Esophagus squamous epithelium (tissue), 5 donors: ENCODE measurements at regions not wholly inside any gene's neighbourhood (a gene's known extent, or its start where the extent isn't known, plus 50 kb on each side); places are given as distances from the start of the nearest gene placed in this dataset.
"Not testable (repeated sequence)": the region's sequence is repeated elsewhere in the genome, so short reads cannot be mapped to it uniquely, and the experiment has no call there.

Experiments
- DNase-seq: peaks from one replicate; lab custom pipeline; 2025; lab: John Stamatoyannopoulos, UW
- H3K27ac ChIP-seq, 4 donors: fragments of 200-600 bp; sonication (generic); one replicate each; pipeline ENCODE4 v1.5.1; 2016 to 2019; ENCODE audit warnings: mild to moderate bottlenecking in 1 of 4
- H3K27me3 ChIP-seq, 4 donors: fragments of 200-600 bp; sonication (generic); 1 replicate in 3 of 4; 2 replicates in 1 of 4; pipeline versions ENCODE4 v1.5.1 to v1.6.0; 2017 to 2021; ENCODE audit warnings: antibody characterized with exemption in 1 of 4
- H3K36me3 ChIP-seq, 3 donors: fragments of 200-600 bp; sonication (generic); one replicate each; pipeline ENCODE4 v1.5.1; 2016 to 2019
- H3K4me1 ChIP-seq, 3 donors: fragments of 200-600 bp; sonication (generic); one replicate each; pipeline ENCODE4 v1.5.1; 2017 to 2019
- H3K4me3 ChIP-seq, 4 donors: fragments of 200-600 bp; sonication (generic); 1 replicate in 3 of 4; 2 replicates in 1 of 4; pipeline ENCODE4 v1.5.1; 2016 to 2019; ENCODE audit warnings: mild to moderate bottlenecking in 2 of 4, moderate library complexity in 1 of 4
- H3K9me3 ChIP-seq, 3 donors: fragments of 200-600 bp; sonication (generic); one replicate each; pipeline ENCODE4 v1.5.1; 2016 to 2019
- CTCF ChIP-seq, 6 experiments: fragments of 450-650 bp in 4 of 6; fragments of 200-600 bp in 2 of 6; sonication (generic) in 2 of 6; IDR thresholded peaks; one replicate each; pipeline ENCODE4 v1.5.1; 2016 to 2019; ENCODE audit warnings: antibody characterized with exemption in 6 of 6, mild to moderate bottlenecking in 4 of 6, moderate library complexity in 4 of 6
- POLR2A ChIP-seq, 4 donors: fragments of 450-650 bp; IDR thresholded peaks; one replicate each; pipeline ENCODE4 v1.6.1; 2017; ENCODE audit warnings: antibody characterized with exemption in 4 of 4, mild to moderate bottlenecking in 4 of 4, moderate library complexity in 3 of 4
- WGBS, 2 donors: methylation state at CpG; one replicate each; pipeline ENCODE4 v1.1.5; 2018; 5-methylcytosine and 5-hydroxymethylcytosine counted together
- intact Hi-C: fragments of 100-400 bp; cut with DNase I; formaldehyde crosslinking; loops from one replicate; pipeline ENCODE4 v1.15.0; 2022
- donor health status: DM: yes; HTN: yes; CAD: no.

GRCh38 chr2:53130441-53130943 lies 637.1 kb upstream of the CHAC2 start:
- intact Hi-C loops, result no loop called here

GRCh38 chr2:53129851-53130250 lies 637.8 kb upstream of the CHAC2 start:
- H3K27ac ChIP-seq, result no peak overlapping the region
- H3K4me3 ChIP-seq, result no peak overlapping the region
- no peak for TF ChIP-seq CTCF (IDR thresholded peaks at IDR 0.05)
- no peak for TF ChIP-seq POLR2A (IDR thresholded peaks at IDR 0.05)
- no peaks in the 10 kb centered on the region for H3K4me1 ChIP-seq
- H3K27me3 ChIP-seq, result no peaks in the 10 kb centered on the region
- H3K9me3 ChIP-seq, result no peaks in the 10 kb centered on the region
- no peaks in the 10 kb centered on the region for H3K36me3 ChIP-seq
- no peak for DNase-seq
- WGBS, 2 donors, result 50 to 58% methylated on average over 1 of the region's 1 CpG
- intact Hi-C loops, result no loop called here

More at GRCh38 chr2:53130441-53130943, 637.1 kb upstream of the CHAC2 start:
- no peak overlapping the region for H3K27ac ChIP-seq
- no peaks in the 10 kb centered on the region for H3K27me3 ChIP-seq
- H3K4me3 ChIP-seq, result no peak overlapping the region
- no peaks in the 10 kb centered on the region for H3K9me3 ChIP-seq
- H3K4me1 ChIP-seq, result no peaks in the 10 kb centered on the region
- no peak for DNase-seq
- TF ChIP-seq CTCF (IDR thresholded peaks at IDR 0.05) (no peak), POLR2A (IDR thresholded peaks at IDR 0.05) (no peak)
- WGBS, 2 donors, result 69 to 79% methylated on average over 5 of the region's 5 CpGs
- no peaks in the 10 kb centered on the region for H3K36me3 ChIP-seq

- 53 to 60% methylated on average over 4 to 5 of the region's 5 CpGs for WGBS, 2 donors
- Histone ChIP-seq H3K36me3 (no peaks in the 10 kb centered on the region), H3K9me3 (no peaks in the 10 kb centered on the region), H3K27me3 (no peaks in the 10 kb centered on the region), H3K27ac (no peak overlapping the region), H3K4me3 (no peak overlapping the region), H3K4me1 (no peaks in the 10 kb centered on the region)
- intact Hi-C loops, result no loop called here
- no peak for TF ChIP-seq CTCF (IDR thresholded peaks at IDR 0.05)
- no peak for TF ChIP-seq POLR2A (IDR thresholded peaks at IDR 0.05)
- no peak for DNase-seq
Measured at GRCh38 chr2:53127061-53127650, 640.4 kb upstream of the CHAC2 start.

GRCh38 chr2:53114991-53115390 lies 652.6 kb upstream of the CHAC2 start:
- no peaks in the 10 kb centered on the region for H3K36me3 ChIP-seq
- WGBS, 2 donors, result 53 to 65% methylated on average over 1 of the region's 1 CpG
- H3K27ac ChIP-seq, result no peak overlapping the region
- peaks cover 0 to 4% (median 0%) of the 10 kb centered on the region in 3 donors for H3K9me3 ChIP-seq
- intact Hi-C loops, result no loop called here
- no peak overlapping the region for H3K4me3 ChIP-seq
- H3K4me1 ChIP-seq, result no peaks in the 10 kb centered on the region
- TF ChIP-seq POLR2A (IDR thresholded peaks at IDR 0.05) (no peak), CTCF (IDR thresholded peaks at IDR 0.05) (no peak)
- DNase-seq, result no peak
- H3K27me3 ChIP-seq, result no peaks in the 10 kb centered on the region

GRCh38 chr2:53114582-53114981 lies 653.0 kb upstream of the CHAC2 start:
- Histone ChIP-seq H3K4me3 (no peak overlapping the region), H3K36me3 (no peaks in the 10 kb centered on the region), H3K4me1 (no peaks in the 10 kb centered on the region), H3K27ac (no peak overlapping the region), H3K9me3 (peaks cover 0 to 4% (median 0%) of the 10 kb centered on the region in 3 donors), H3K27me3 (no peaks in the 10 kb centered on the region)
- no peak for DNase-seq
- no peak for TF ChIP-seq POLR2A (IDR thresholded peaks at IDR 0.05)
- intact Hi-C loops, result no loop called here
- WGBS, 2 donors, result 59 to 64% methylated on average over 2 of the region's 2 CpGs

GRCh38 chr2:53112408-53112807 lies 655.2 kb upstream of the CHAC2 start:
- H3K36me3 ChIP-seq, H3K27ac ChIP-seq, intact Hi-C loops, H3K4me1 ChIP-seq, H3K27me3 ChIP-seq, H3K4me3 ChIP-seq, H3K9me3 ChIP-seq, DNase-seq: not testable (repeated sequence)
- WGBS, 2 donors, result 65 to 82% methylated on average over 8 to 9 of the region's 9 CpGs
